Astrocyte of the cerebellum (primary cell): ENCODE measurements at regions not wholly inside any gene's neighbourhood (a gene's known extent, or its start where the extent isn't known, plus 50 kb on each side); places are given as distances from the start of the nearest gene placed in this dataset.

ENCODE experiments used
- DNase-seq: peaks from one replicate; pipeline ENCODE4 v3.0.0-alpha.2; 2011; ENCODE audit warnings: low read depth
- H3K4me3 ChIP-seq: 2 replicates; pipeline ENCODE4 v1.5.1; 2011; ENCODE audit warnings: mild to moderate bottlenecking, low read depth, low read length, moderate library complexity
- CTCF ChIP-seq: IDR thresholded peaks from 2 replicates; pipeline ENCODE4 v1.5.1; 2012; ENCODE audit warnings: low read length, low read depth, moderate library complexity, mild to moderate bottlenecking; ENCODE audit errors: missing control alignments
- in situ Hi-C: cut with HindIII; loops from 2 replicates; pipeline ENCODE4 v1.10.0; 2017; ENCODE audit warnings: low sequenced_read_pairs

DNA sequence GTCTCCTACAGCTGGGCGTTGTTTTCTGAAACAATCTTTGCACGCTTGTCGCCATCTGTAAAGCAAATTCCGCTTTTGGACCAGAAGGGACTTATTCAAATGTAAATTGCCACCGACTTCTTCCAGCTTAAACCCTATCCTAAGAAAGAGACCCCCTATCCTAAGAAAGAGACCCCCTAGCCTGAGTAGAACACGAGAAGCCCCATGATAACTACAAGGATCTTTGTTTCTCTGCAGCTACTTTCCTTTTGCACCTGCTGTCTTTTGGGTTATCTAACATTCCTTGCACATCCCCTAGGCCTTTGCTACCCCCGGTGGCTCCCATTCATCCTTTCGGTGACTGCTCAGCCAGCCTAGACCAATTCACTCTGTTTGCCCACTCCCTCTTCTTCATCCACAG lies 536.0 kb upstream of the PRKX start:
- no peak for TF ChIP-seq CTCF
- in situ Hi-C loops: no loop called here
- no peak for DNase-seq

DNA sequence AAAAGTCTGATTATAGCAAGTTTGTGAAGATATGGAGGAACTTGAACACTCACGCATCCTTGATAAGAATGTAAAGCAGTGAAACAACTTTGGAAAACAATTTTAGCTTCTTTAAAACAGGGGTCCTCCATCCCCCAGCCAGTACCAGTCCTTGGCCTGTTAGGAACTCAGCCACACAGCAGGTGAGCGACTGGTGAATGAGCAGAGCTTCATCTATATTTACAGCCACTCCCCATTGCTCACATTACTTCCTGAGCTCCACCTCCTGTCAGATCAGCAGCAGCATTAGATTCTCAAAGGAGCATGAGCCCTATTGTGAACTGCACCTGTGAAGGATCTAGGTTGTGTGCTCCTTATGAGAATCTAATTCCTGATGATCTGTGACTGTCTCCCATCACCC lies 530.3 kb upstream of the PRKX start:
- H3K4me3 ChIP-seq: no peak overlapping the region
- no peak for TF ChIP-seq CTCF
- in situ Hi-C loops: no loop called here
- DNase-seq: no peak

More for the DNA sequence above, 536.0 kb upstream of the PRKX start:
- H3K4me3 ChIP-seq: no peak overlapping the region

GRCh38 chrX:4240541-4241194 lies 527.2 kb upstream of the PRKX start:
- DNase-seq: no peak
- no peak for TF ChIP-seq CTCF
- no peak overlapping the region for H3K4me3 ChIP-seq
- in situ Hi-C loops: no loop called here

- H3K4me3 ChIP-seq: no peak overlapping the region
- DNase-seq: no peak
- no peak for TF ChIP-seq CTCF
- in situ Hi-C loops: no loop called here
Measured at GRCh38 chrX:4239650-4240540, 526.4 kb upstream of the PRKX start.

DNA sequence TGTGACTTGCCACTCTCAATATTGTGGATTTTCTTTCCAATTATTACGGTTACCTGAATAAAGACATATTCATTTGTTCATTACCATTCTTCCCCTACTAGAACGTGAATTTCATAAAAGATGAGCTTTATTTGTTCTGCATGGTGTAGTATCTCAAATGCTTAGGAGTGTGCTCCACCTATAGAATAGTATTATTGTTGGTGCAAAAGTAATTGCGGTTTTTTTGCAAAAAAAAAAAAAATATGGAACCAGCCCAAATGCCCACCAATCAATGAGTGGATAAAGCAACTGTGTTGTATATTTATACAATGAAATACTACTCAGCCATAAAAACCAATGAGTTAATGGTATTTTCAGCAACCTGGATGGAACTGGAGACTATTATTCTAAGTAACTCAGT lies 525.5 kb upstream of the PRKX start:
- in situ Hi-C loops: no loop called here
- no peak for DNase-seq
- H3K4me3 ChIP-seq: no peak overlapping the region
- TF ChIP-seq CTCF: no peak

GRCh38 chrX:4225086-4225485 lies 511.6 kb upstream of the PRKX start:
- DNase-seq: no peak
- in situ Hi-C loops: no loop called here
- no peak overlapping the region for H3K4me3 ChIP-seq
- TF ChIP-seq CTCF: no peak
